WTC11 (cell line): ENCODE measurements at regions not wholly inside any gene's neighbourhood (a gene's known extent, or its start where the extent isn't known, plus 50 kb on each side); places are given as distances from the start of the nearest gene placed in this dataset.

ENCODE experiments used
- RELA ChIP-seq: sonication (generic); formaldehyde crosslinking; IDR thresholded peaks from 2 replicates; pipeline ENCODE4 v1.8.1; 2022; ENCODE audit warnings: missing genetic modification reagents, mild to moderate bottlenecking, borderline replicate concordance
- TF ChIP-seq, protein P1 (sequence below): sonication (generic); formaldehyde crosslinking; IDR thresholded peaks from 2 replicates; pipeline ENCODE4 v1.8.1; 2023; ENCODE audit warnings: mild to moderate bottlenecking, missing genetic modification reagents, moderate library complexity
- TF ChIP-seq, protein P2 (sequence below): fragments of 200-600 bp; IDR thresholded peaks from 2 replicates; pipeline ENCODE4 v1.8.0; 2022; ENCODE audit warnings: antibody characterized with exemption

DNA sequence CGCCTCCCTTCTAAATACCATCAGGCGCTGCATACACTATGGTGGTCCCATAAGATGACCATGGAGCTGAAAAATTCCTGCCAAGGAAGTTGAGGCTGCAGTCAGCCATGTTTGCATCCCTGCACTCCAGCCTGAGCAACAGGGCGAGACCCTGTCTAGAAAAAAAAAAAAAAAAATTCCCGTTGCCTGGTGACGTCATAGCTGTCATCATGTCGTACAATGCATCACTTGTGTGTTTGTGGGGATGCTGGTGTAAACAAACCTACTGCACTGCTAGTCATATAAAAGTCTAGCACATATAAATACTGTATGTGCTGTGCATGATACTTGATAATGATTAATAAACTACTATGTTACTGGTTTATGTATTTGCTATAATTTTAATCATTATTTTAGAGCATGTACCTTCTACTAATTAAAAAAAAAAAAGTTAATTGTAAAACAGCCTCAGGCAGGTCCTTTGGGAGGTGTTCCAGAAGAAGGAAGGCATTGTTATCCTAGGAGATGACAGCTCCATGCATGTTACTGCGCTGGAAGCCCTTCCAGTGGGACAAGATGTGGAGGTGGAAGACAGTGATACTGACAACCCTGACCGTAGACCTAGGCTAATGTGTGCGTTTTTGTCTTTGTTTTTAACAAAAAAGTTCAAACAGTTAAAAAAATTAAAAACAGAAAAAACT is 132.6 kb downstream of the BANF2 start:
- TF ChIP-seq, protein P1, sequence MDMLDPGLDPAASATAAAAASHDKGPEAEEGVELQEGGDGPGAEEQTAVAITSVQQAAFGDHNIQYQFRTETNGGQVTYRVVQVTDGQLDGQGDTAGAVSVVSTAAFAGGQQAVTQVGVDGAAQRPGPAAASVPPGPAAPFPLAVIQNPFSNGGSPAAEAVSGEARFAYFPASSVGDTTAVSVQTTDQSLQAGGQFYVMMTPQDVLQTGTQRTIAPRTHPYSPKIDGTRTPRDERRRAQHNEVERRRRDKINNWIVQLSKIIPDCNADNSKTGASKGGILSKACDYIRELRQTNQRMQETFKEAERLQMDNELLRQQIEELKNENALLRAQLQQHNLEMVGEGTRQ (CRISPR knock-in tag), result no peak
- TF ChIP-seq, protein P2, sequence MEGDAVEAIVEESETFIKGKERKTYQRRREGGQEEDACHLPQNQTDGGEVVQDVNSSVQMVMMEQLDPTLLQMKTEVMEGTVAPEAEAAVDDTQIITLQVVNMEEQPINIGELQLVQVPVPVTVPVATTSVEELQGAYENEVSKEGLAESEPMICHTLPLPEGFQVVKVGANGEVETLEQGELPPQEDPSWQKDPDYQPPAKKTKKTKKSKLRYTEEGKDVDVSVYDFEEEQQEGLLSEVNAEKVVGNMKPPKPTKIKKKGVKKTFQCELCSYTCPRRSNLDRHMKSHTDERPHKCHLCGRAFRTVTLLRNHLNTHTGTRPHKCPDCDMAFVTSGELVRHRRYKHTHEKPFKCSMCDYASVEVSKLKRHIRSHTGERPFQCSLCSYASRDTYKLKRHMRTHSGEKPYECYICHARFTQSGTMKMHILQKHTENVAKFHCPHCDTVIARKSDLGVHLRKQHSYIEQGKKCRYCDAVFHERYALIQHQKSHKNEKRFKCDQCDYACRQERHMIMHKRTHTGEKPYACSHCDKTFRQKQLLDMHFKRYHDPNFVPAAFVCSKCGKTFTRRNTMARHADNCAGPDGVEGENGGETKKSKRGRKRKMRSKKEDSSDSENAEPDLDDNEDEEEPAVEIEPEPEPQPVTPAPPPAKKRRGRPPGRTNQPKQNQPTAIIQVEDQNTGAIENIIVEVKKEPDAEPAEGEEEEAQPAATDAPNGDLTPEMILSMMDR, result no peak
- TF ChIP-seq RELA (CRISPR knock-in tag), result no peak
